Astrocyte (in vitro differentiated cells and primary cell): ENCODE measurements at regions not wholly inside any gene's neighbourhood (a gene's known extent, or its start where the extent isn't known, plus 50 kb on each side); places are given as distances from the start of the nearest gene placed in this dataset.

Experiments
- DNase-seq: peaks from one replicate; pipeline ENCODE4 v3.0.0-alpha.2; 2010; ENCODE audit warnings: low read depth
- FAIRE-seq: peaks from 2 replicates; lab custom pipeline; 2011; peaks lifted over from hg19 to GRCh38; lab: Jason Lieb, UNC
- H2AFZ ChIP-seq: 2 replicates; pipeline ENCODE4 v1.6.0; 2012; ENCODE audit warnings: low read depth, low read length, inconsistent platforms
- H3K27ac ChIP-seq: 2 replicates; pipeline ENCODE4 v1.5.1; 2011; ENCODE audit warnings: low read depth, low read length, inconsistent platforms
- H3K27me3 ChIP-seq: 2 replicates; pipeline ENCODE4 v1.6.0; 2011; ENCODE audit warnings: low read length, inconsistent platforms; ENCODE audit not compliant: insufficient read depth
- H3K36me3 ChIP-seq: 2 replicates; pipeline ENCODE4 v1.5.1; 2011; ENCODE audit warnings: low read length, inconsistent platforms; ENCODE audit not compliant: insufficient read depth
- H3K4me1 ChIP-seq: 2 replicates; pipeline ENCODE4 v1.5.1; 2011; ENCODE audit warnings: low read length, inconsistent platforms; ENCODE audit not compliant: insufficient read depth
- H3K4me2 ChIP-seq: 2 replicates; pipeline ENCODE4 v1.6.0; 2012; ENCODE audit warnings: low read length, inconsistent platforms
- H3K4me3 ChIP-seq: 2 replicates; pipeline ENCODE4 v1.5.1; 2011; ENCODE audit warnings: low read depth, mild to moderate bottlenecking, low read length, inconsistent platforms; ENCODE audit not compliant: insufficient read depth
- H3K79me2 ChIP-seq: 2 replicates; pipeline ENCODE4 v1.6.0; 2012; ENCODE audit warnings: mild to moderate bottlenecking, low read length, inconsistent platforms; ENCODE audit not compliant: insufficient read depth
- H3K9ac ChIP-seq: 2 replicates; pipeline ENCODE4 v1.6.0; 2012; ENCODE audit warnings: mild to moderate bottlenecking, low read length, inconsistent platforms
- H3K9me3 ChIP-seq: 2 replicates; pipeline ENCODE4 v1.5.1; 2012; ENCODE audit warnings: low read depth, mild to moderate bottlenecking, low read length, inconsistent platforms; ENCODE audit not compliant: insufficient read depth
- H4K20me1 ChIP-seq: 2 replicates; pipeline ENCODE4 v1.6.0; 2012; ENCODE audit warnings: low read length, inconsistent platforms; ENCODE audit not compliant: insufficient read depth
- H3K27ac Mint-ChIP-seq: one replicate; pipeline ENCODE4 v1.8.0; 2021; ENCODE audit warnings: mild to moderate bottlenecking, mixed read lengths; ENCODE audit not compliant: unreplicated experiment
- H3K27me3 Mint-ChIP-seq: one replicate; pipeline ENCODE4 v1.8.0; 2021; ENCODE audit warnings: low read depth, mixed read lengths; ENCODE audit not compliant: unreplicated experiment
- H3K36me3 Mint-ChIP-seq: one replicate; pipeline ENCODE4 v1.8.0; 2021; ENCODE audit warnings: low read depth, mixed read lengths; ENCODE audit not compliant: unreplicated experiment
- H3K4me1 Mint-ChIP-seq: one replicate; pipeline ENCODE4 v1.8.0; 2021; ENCODE audit warnings: low read depth, mixed read lengths; ENCODE audit not compliant: unreplicated experiment
- H3K4me3 Mint-ChIP-seq: one replicate; pipeline ENCODE4 v1.8.0; 2021; ENCODE audit warnings: mild to moderate bottlenecking, moderate library complexity, mixed read lengths; ENCODE audit not compliant: unreplicated experiment
- H3K9me3 Mint-ChIP-seq: one replicate; pipeline ENCODE4 v1.8.0; 2021; ENCODE audit warnings: mild to moderate bottlenecking, mixed read lengths; ENCODE audit not compliant: unreplicated experiment
- CTCF ChIP-seq: IDR thresholded peaks from 2 replicates; pipeline ENCODE4 v1.5.1; 2011; ENCODE audit warnings: low read depth, mild to moderate bottlenecking, inconsistent platforms, low read length, moderate library complexity; ENCODE audit not compliant: insufficient read depth
- EZH2 ChIP-seq: IDR thresholded peaks from 2 replicates; pipeline ENCODE4 v1.6.1; 2012; ENCODE audit warnings: mild to moderate bottlenecking, low read length, inconsistent platforms; ENCODE audit not compliant: insufficient read depth

DNA sequence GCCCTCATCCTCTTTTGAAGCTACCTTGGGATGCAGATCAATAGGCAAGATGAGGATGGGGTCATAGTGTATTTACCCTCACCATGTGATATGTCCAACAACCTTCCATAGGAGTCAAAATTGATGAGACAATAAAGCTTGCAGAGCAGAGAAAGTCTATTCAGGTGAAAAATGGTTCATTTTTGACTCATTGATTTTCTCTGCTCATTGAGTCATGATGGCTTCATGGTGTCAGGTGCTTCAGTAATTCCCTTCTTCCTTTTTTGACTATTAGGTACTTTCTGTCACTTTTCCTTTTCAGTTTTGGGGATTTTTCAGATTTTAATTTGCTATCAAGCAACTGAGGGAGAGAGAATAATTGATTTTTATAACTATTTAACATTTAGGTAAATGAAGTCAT lies 55.9 kb upstream of the IL2 start:
- no peaks in the 10 kb centered on the region for H3K9me3 ChIP-seq

GRCh38 chr4:122508083-122508482 lies 51.6 kb upstream of the IL2 start:
- H3K4me1 Mint-ChIP-seq: no peaks in the 10 kb centered on the region
- Histone ChIP-seq H3K4me2 (no peak overlapping the region), H3K4me3 (no peak overlapping the region), H3K79me2 (no peaks in the 10 kb centered on the region), H2AFZ (no peak overlapping the region), H3K36me3 (no peaks in the 10 kb centered on the region), H4K20me1 (no peaks in the 10 kb centered on the region), H3K9ac (no peak overlapping the region), H3K9me3 (no peaks in the 10 kb centered on the region), H3K4me1 (no peaks in the 10 kb centered on the region), H3K27ac (no peak overlapping the region), H3K27me3 (no peaks in the 10 kb centered on the region)
- H3K9me3 Mint-ChIP-seq: peaks cover 4% of the 10 kb centered on the region
- peaks cover 2% of the 10 kb centered on the region for H3K27me3 Mint-ChIP-seq
- no peaks in the 10 kb centered on the region for H3K36me3 Mint-ChIP-seq
- DNase-seq: no peak
- no peak overlapping the region for H3K27ac Mint-ChIP-seq
- H3K4me3 Mint-ChIP-seq: no peak overlapping the region
- FAIRE-seq: no peak
- no peak for TF ChIP-seq CTCF
- no peak for TF ChIP-seq EZH2

More for the DNA sequence above, 55.9 kb upstream of the IL2 start:
- Histone ChIP-seq H3K27me3 (peaks cover 2% of the 10 kb centered on the region), H3K79me2 (no peaks in the 10 kb centered on the region), H4K20me1 (no peaks in the 10 kb centered on the region), H3K9ac (no peak overlapping the region), H2AFZ (no peak overlapping the region), H3K4me3 (no peak overlapping the region), H3K36me3 (no peaks in the 10 kb centered on the region), H3K27ac (no peak overlapping the region), H3K4me2 (no peak overlapping the region), H3K4me1 (no peaks in the 10 kb centered on the region)
- peaks cover 3% of the 10 kb centered on the region for H3K27me3 Mint-ChIP-seq
- TF ChIP-seq EZH2 (no peak), CTCF (no peak)
- H3K4me1 Mint-ChIP-seq: no peaks in the 10 kb centered on the region
- no peaks in the 10 kb centered on the region for H3K36me3 Mint-ChIP-seq
- DNase-seq (no peak), FAIRE-seq (no peak)
- no peak overlapping the region for H3K27ac Mint-ChIP-seq
- H3K4me3 Mint-ChIP-seq: no peak overlapping the region
- H3K9me3 Mint-ChIP-seq: no peaks in the 10 kb centered on the region
